H1 (cell line): ENCODE measurements at regions not wholly inside any gene's neighbourhood (a gene's known extent, or its start where the extent isn't known, plus 50 kb on each side); places are given as distances from the start of the nearest gene placed in this dataset.

Source experiments
- CTCF ChIA-PET: fragments of 300-600 bp; sonication (Branson Sonifier 250); formaldehyde crosslinking; loops from one replicate; lab custom pipeline; 2021; ENCODE audit not compliant: partially characterized antibody; lab: Charles Lee
- POLR2A ChIA-PET: fragments of 300-600 bp; sonication (Branson Sonifier 250); formaldehyde crosslinking; loops from one replicate; lab custom pipeline; 2021; ENCODE audit warnings: inconsistent platforms; ENCODE audit not compliant: partially characterized antibody; lab: Charles Lee
- DNase-seq, 2 experiments: peaks; one replicate each; pipeline versions ENCODE4 v3.0.0 to v3.0.0-alpha.2; 2010 to 2022; ENCODE audit warnings: low spot score in 2 of 2, low read depth in 1 of 2, mixed read lengths in 1 of 2
- FAIRE-seq: peaks from 2 replicates; lab custom pipeline; 2011; peaks lifted over from hg19 to GRCh38; lab: Jason Lieb, UNC
- H2AFZ ChIP-seq: 2 replicates; pipeline ENCODE4 v1.8.1; 2012; ENCODE audit warnings: low read length, inconsistent platforms
- H2AK5ac ChIP-seq: 2 replicates; pipeline ENCODE4 v1.6.1; 2013; ENCODE audit warnings: low read depth, low read length
- H2BK120ac ChIP-seq: replicated peaks from 2 replicates; pipeline ENCODE3; 2013; ENCODE audit warnings: low read depth, low read length, inconsistent platforms
- H2BK12ac ChIP-seq: 2 replicates; pipeline ENCODE4 v1.6.1; 2013; ENCODE audit warnings: low read depth, low read length
- H2BK15ac ChIP-seq: 2 replicates; pipeline ENCODE4 v1.6.1; 2013; ENCODE audit warnings: low read length
- H2BK20ac ChIP-seq: 2 replicates; pipeline ENCODE4 v1.6.1; 2013; ENCODE audit warnings: low read length
- H2BK5ac ChIP-seq: 2 replicates; pipeline ENCODE4 v1.6.1; 2013; ENCODE audit warnings: low read depth, low read length
- H3K14ac ChIP-seq: 2 replicates; pipeline ENCODE4 v1.6.1; 2013; ENCODE audit warnings: inconsistent platforms; ENCODE audit not compliant: insufficient read length
- H3K18ac ChIP-seq: 2 replicates; pipeline ENCODE4 v1.6.1; 2013; ENCODE audit warnings: low read length; ENCODE audit errors: extremely low read depth
- H3K23ac ChIP-seq: 2 replicates; pipeline ENCODE4 v1.6.1; 2013; ENCODE audit warnings: inconsistent platforms; ENCODE audit not compliant: insufficient read length
- H3K23me2 ChIP-seq: 2 replicates; pipeline ENCODE4 v1.6.1; 2013; ENCODE audit warnings: low read depth, low read length
- H3K27ac ChIP-seq: 2 replicates; pipeline ENCODE4 v1.6.1; 2011; ENCODE audit warnings: low read depth, low read length, inconsistent platforms
- H3K27me3 ChIP-seq, 4 experiments: replicated peaks in 1 of 4; 1 replicate in 1 of 4; 2 replicates in 3 of 4; pipeline versions ENCODE4 v1.6.1 to v1.8.1; 2011 to 2013; ENCODE audit warnings: low read length in 3 of 4, mild to moderate bottlenecking in 3 of 4, inconsistent platforms in 2 of 4, mixed read lengths in 2 of 4, moderate library complexity in 1 of 4; ENCODE audit not compliant: control insufficient read depth in 3 of 4, insufficient read depth in 3 of 4; ENCODE audit errors: extremely low read depth in 1 of 4
- H3K36me3 ChIP-seq, 4 experiments: 2 replicates each; pipeline versions ENCODE4 v1.6.1 to v1.8.1; 2011 to 2013; ENCODE audit warnings: mild to moderate bottlenecking in 4 of 4, low read length in 3 of 4, moderate library complexity in 2 of 4, control low read depth in 1 of 4, inconsistent platforms in 1 of 4; ENCODE audit not compliant: insufficient read depth in 4 of 4, control insufficient read depth in 2 of 4
- H3K4ac ChIP-seq: replicated peaks from 2 replicates; pipeline ENCODE3; 2013; ENCODE audit warnings: low read length, low read depth, mixed read lengths, inconsistent platforms; ENCODE audit not compliant: insufficient read length
- H3K4me1 ChIP-seq, 4 experiments: replicated peaks in 1 of 4; 1 replicate in 1 of 4; 2 replicates in 3 of 4; pipeline versions ENCODE4 v1.6.1 to v1.8.1; 2011 to 2013; ENCODE audit warnings: low read length in 3 of 4, inconsistent platforms in 2 of 4, mixed read lengths in 1 of 4; ENCODE audit not compliant: insufficient read depth in 4 of 4, control insufficient read depth in 3 of 4
- H3K4me2 ChIP-seq, 2 experiments: 2 replicates each; pipeline versions ENCODE4 v1.6.1 to v1.8.1; 2011 to 2013; ENCODE audit warnings: low read depth in 2 of 2, low read length in 2 of 2, control low read depth in 1 of 2, inconsistent platforms in 1 of 2, mild to moderate bottlenecking in 1 of 2; ENCODE audit not compliant: insufficient read depth in 1 of 2
- H3K4me3 ChIP-seq, 4 experiments: fragments of 200-600, 300-600 bp in 1 of 4; sonication (generic), shearing (Covaris generic), sonication (Bioruptor Twin) in 1 of 4; 2 replicates each; pipeline versions ENCODE4 v1.5.1 to v1.8.1; 2011 to 2016; ENCODE audit warnings: low read length in 4 of 4, low read depth in 3 of 4, control low read depth in 2 of 4, inconsistent platforms in 2 of 4, mild to moderate bottlenecking in 2 of 4, mixed read lengths in 1 of 4, moderate library complexity in 1 of 4; ENCODE audit not compliant: insufficient read depth in 2 of 4; ENCODE audit errors: extremely low read depth in 1 of 4
- H3K56ac ChIP-seq: replicated peaks from 2 replicates; pipeline ENCODE3; 2013; ENCODE audit warnings: low read depth, mild to moderate bottlenecking, mixed read lengths, low read length, inconsistent platforms; ENCODE audit not compliant: insufficient read length
- H3K79me1 ChIP-seq: 2 replicates; pipeline ENCODE4 v1.6.1; 2013; ENCODE audit warnings: low read depth, low read length, control low read depth
- H3K79me2 ChIP-seq, 2 experiments: 2 replicates each; pipeline versions ENCODE4 v1.6.1 to v1.8.1; 2012 to 2013; ENCODE audit warnings: low read length in 2 of 2, mild to moderate bottlenecking in 2 of 2, inconsistent platforms in 1 of 2; ENCODE audit not compliant: insufficient read depth in 2 of 2, control insufficient read depth in 1 of 2
- H3K9ac ChIP-seq, 4 experiments: replicated peaks in 1 of 4; 1 replicate in 1 of 4; 2 replicates in 3 of 4; pipeline versions ENCODE4 v1.6.1 to v1.8.1; 2011 to 2013; ENCODE audit warnings: low read depth in 3 of 4, low read length in 3 of 4, control low read depth in 2 of 4, mild to moderate bottlenecking in 2 of 4, moderate library complexity in 2 of 4, inconsistent platforms in 1 of 4; ENCODE audit errors: extremely low read depth in 1 of 4
- H3K9me3 ChIP-seq, 2 experiments: 2 replicates each; pipeline versions ENCODE4 v1.6.1 to v1.8.1; 2012 to 2013; ENCODE audit warnings: mild to moderate bottlenecking in 2 of 2, moderate library complexity in 2 of 2, control low read depth in 1 of 2, inconsistent platforms in 1 of 2, low read depth in 1 of 2, low read length in 1 of 2, mixed read lengths in 1 of 2; ENCODE audit not compliant: insufficient read depth in 2 of 2
- H4K20me1 ChIP-seq, 2 experiments: replicated peaks in 1 of 2; 2 replicates each; pipeline versions ENCODE3 to v1.8.1; 2011 to 2013; ENCODE audit warnings: inconsistent platforms in 2 of 2, low read length in 2 of 2, mild to moderate bottlenecking in 1 of 2; ENCODE audit not compliant: insufficient read depth in 2 of 2, control insufficient read depth in 1 of 2
- H4K5ac ChIP-seq: 2 replicates; pipeline ENCODE4 v1.6.1; 2013; ENCODE audit warnings: low read length, low read depth, mixed read lengths, inconsistent platforms; ENCODE audit not compliant: insufficient read length
- H4K8ac ChIP-seq: 2 replicates; pipeline ENCODE4 v1.8.0; 2013; ENCODE audit warnings: mild to moderate bottlenecking, moderate library complexity, low read length, inconsistent platforms; ENCODE audit not compliant: insufficient read depth; ENCODE audit errors: extremely low read depth
- H4K91ac ChIP-seq: replicated peaks from 2 replicates; pipeline ENCODE3; 2013; ENCODE audit warnings: low read length, mixed read lengths, inconsistent platforms; ENCODE audit not compliant: insufficient read length
- BRCA1 ChIP-seq: IDR thresholded peaks from 2 replicates; pipeline ENCODE4 v1.6.1; 2012; ENCODE audit warnings: low read depth, low read length, improper control_type of control experiment
- GTF2F1 ChIP-seq: IDR thresholded peaks from 2 replicates; pipeline ENCODE4 v1.6.1; 2012; ENCODE audit warnings: low read depth, low read length, improper control_type of control experiment, borderline replicate concordance
- SP2 ChIP-seq: IDR thresholded peaks from 2 replicates; pipeline ENCODE4 v1.6.1; 2012; ENCODE audit warnings: mild to moderate bottlenecking, low read length, inconsistent platforms
- TF ChIP-seq, protein P1 (sequence below), 3 experiments: IDR thresholded peaks; 1 replicate in 2 of 3; 2 replicates in 1 of 3; pipeline versions ENCODE4 v1.5.1 to v1.6.1; 2011; ENCODE audit warnings: low read length in 3 of 3, mild to moderate bottlenecking in 3 of 3, inconsistent platforms in 2 of 3, low read depth in 1 of 3, moderate library complexity in 1 of 3; ENCODE audit not compliant: insufficient read depth in 1 of 3; ENCODE audit errors: control extremely low read depth in 1 of 3

DNA sequence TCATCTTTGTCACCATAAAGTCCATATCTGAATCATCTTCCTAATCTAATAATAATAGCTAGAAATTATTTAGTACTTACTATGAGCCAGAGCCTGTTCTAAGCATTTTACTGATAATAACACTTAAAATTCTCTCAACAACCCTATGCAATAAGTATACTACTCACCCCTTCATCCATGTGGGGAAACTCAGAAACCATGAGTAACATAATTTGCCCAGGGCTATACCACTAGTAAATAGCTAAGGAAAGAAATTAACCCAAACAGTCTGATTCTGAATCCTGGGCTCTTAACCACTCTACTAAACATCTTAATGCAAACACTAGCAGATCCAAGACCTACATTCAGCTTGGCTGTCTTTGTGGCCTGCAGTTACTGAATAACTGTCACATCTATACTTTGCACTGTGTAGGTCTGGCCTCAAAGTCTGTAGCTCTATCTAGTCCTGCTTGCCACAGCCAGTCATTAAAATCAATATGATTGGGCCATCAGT is 394.8 kb upstream of the ESRRG start:
- H2BK5ac ChIP-seq, result no peak overlapping the region
- H2AK5ac ChIP-seq, result no peak overlapping the region
- POLR2A ChIA-PET, result interaction anchor here (1.0 kb wide), 1 partner anchor 9 kb away, joined by 3 read pairs; no protein-coding TSS in a partner anchor
- H4K8ac ChIP-seq, result no peak overlapping the region
- H3K18ac ChIP-seq, result no peak overlapping the region
- H2BK12ac ChIP-seq, result no peak overlapping the region
- H3K56ac ChIP-seq, result no peak overlapping the region
- no peak overlapping the region for H4K91ac ChIP-seq
- no peaks in the 10 kb centered on the region for H3K27me3 ChIP-seq
- H3K23me2 ChIP-seq, result no peaks in the 10 kb centered on the region; the same call in 1 of the 2 replicates
- no peak overlapping the region for H3K14ac ChIP-seq
- H4K5ac ChIP-seq, result no peak overlapping the region
- FAIRE-seq (no peak), DNase-seq (no peak)
- H2AFZ ChIP-seq, result no peak overlapping the region
- H3K4ac ChIP-seq, result no peak overlapping the region
- no peak overlapping the region for H2BK15ac ChIP-seq
- TF ChIP-seq GTF2F1 (no peak), BRCA1 (no peak), SP2 (no peak)
- TF ChIP-seq, protein P1, sequence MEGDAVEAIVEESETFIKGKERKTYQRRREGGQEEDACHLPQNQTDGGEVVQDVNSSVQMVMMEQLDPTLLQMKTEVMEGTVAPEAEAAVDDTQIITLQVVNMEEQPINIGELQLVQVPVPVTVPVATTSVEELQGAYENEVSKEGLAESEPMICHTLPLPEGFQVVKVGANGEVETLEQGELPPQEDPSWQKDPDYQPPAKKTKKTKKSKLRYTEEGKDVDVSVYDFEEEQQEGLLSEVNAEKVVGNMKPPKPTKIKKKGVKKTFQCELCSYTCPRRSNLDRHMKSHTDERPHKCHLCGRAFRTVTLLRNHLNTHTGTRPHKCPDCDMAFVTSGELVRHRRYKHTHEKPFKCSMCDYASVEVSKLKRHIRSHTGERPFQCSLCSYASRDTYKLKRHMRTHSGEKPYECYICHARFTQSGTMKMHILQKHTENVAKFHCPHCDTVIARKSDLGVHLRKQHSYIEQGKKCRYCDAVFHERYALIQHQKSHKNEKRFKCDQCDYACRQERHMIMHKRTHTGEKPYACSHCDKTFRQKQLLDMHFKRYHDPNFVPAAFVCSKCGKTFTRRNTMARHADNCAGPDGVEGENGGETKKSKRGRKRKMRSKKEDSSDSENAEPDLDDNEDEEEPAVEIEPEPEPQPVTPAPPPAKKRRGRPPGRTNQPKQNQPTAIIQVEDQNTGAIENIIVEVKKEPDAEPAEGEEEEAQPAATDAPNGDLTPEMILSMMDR (IDR thresholded peaks at IDR 0.05; ENCODE audit: control extremely low read depth in 1 of 3, insufficient read depth in 1 of 3, low read depth in 1 of 3, low read length in 3 of 3), result no peak
- H4K20me1 ChIP-seq, result no peaks in the 10 kb centered on the region
- no peaks in the 10 kb centered on the region for H3K9me3 ChIP-seq
- H3K27ac ChIP-seq, result no peak overlapping the region
- no peaks in the 10 kb centered on the region for H3K79me2 ChIP-seq
- no peaks in the 10 kb centered on the region for H3K4me1 ChIP-seq
- H2BK120ac ChIP-seq, result no peak overlapping the region
- H3K4me2 ChIP-seq, result no peak overlapping the region
- no peak overlapping the region for H2BK20ac ChIP-seq
- no peak overlapping the region for H3K23ac ChIP-seq
- no peak overlapping the region for H3K9ac ChIP-seq
- H3K79me1 ChIP-seq, result no peaks in the 10 kb centered on the region
- H3K4me3 ChIP-seq, result no peak overlapping the region
- CTCF ChIA-PET, result interaction anchor here (0.5 to 1.1 kb wide), 3 partner anchors 195 to 1275 kb away, joined by 3 read pairs; no protein-coding TSS in a partner anchor
- no peaks in the 10 kb centered on the region for H3K36me3 ChIP-seq
